IPS-NIHi7 (cell line): ENCODE measurements at regions not wholly inside any gene's neighbourhood (a gene's known extent, or its start where the extent isn't known, plus 50 kb on each side); places are given as distances from the start of the nearest gene placed in this dataset.

Experiments
- DNase-seq: peaks from one replicate; pipeline ENCODE4 v3.0.0; 2012; ENCODE audit warnings: mixed read lengths; ENCODE audit errors: extremely low spot score

DNA sequence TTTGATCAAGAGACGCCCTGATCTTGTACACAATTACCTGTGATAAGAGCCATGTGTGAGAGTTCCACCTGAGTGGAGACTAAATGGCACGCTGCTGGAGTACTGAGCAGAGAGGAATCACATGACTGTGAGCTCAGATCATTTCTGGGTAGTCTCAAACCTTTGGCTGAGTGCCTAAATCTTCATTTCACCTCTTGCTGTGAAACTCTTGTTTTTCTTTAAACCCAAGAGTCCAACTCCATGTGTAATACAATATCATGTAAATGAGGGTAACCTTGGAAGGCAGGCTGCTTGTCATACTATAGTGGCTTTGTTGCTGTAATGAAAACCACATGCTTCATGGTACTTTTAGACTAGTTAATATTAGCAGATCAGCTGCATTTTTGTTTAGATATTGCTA lies 156.9 kb downstream of the CAND1 start:
- no peak for DNase-seq

DNA sequence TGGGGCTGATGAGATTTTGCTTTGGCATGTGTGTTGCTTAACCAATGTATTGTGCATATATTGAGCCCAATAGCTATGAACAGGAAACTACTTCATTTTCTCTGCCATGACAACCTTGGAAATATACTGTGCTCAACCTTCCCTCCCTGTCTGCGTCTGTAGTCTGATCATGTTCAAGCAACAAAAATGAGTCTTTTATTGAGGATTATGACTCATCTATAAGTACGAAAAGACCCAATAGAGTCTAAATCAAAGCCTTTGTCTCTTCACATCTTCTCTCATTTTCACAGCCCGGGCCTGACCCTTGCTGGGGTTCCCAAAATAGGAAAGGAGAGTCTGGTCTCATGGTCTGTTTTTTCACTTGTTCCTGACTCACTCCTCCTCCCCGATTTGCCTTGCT lies 158.2 kb downstream of the CAND1 start:
- DNase-seq = no peak

DNA sequence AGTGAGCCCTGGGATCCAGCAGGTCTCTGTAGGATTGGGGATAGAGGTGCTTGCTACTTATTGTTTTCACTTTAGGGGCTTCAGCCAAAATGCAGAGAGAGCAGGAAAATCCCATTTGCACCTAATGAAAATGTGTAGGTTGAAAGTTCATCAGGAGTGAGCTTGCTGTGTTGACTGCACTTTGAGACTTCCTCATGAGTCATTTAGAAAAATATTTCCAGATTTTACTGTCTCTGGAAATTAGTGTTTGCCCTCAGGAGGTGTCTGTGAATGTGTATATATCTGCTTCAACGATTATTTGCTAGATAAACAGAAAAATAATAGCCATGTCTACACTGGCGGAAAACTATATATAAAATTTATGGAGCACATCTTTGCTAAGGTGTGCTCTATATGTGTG lies 159.3 kb downstream of the CAND1 start:
- DNase-seq = no peak

DNA sequence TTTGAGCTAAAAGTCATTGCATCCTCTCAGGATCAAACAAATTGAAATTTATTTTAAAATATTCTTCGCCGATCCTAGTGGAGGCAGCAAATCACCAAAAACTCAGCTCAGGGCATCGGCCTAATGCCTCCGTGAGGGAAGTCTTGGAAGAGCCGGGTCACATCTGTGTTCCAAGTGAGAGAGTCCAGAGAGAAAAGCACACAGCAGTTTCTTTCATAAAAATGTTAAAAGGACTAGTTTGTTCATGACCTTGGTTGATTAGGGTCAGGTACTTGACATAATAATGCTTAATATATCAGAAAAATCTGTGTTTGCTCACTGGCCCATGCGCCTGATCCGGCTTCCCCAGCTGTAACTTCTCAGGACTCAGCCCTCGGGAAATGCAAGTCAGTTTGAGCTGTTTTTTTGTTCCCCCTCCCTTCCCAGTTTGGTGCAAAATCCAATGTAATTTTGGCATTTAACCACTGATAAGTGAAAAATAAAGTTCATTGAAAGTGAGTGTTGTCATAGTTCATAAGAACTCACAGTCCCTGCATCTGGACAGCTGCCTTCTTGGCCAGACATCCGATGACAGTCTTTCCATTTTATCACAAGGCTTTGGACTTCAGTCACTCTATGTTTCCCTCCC lies 161.7 kb downstream of the CAND1 start:
- peak; percentile 27 for DNase-seq

DNA sequence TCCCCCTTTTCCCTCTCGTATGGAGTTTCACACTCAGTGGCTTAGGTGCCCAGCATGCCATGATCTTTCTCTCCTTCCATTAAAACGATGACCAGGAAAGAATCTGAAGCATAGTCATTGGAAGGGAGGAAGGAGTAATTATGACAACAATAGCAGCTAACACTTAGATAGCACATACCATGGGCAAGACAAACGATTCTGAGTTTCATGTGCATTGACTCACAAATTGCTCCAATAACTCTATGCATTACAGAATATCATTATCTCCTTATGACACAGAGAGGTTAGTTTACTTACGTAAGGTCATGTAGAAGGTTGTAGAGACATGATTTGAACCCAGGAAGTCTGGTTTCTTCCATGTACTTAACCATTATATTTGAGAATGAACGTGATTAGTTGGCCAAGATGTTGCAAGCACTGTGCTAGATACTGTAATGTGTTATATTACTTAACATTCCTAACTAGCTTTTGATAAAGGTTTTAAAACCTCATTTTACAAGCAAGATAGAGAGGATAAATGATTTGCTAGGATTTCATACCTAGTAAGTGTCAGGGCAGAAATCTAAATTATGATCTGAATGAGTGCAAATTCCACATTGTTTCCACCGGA lies 162.4 kb downstream of the CAND1 start:
- no peak for DNase-seq

DNA sequence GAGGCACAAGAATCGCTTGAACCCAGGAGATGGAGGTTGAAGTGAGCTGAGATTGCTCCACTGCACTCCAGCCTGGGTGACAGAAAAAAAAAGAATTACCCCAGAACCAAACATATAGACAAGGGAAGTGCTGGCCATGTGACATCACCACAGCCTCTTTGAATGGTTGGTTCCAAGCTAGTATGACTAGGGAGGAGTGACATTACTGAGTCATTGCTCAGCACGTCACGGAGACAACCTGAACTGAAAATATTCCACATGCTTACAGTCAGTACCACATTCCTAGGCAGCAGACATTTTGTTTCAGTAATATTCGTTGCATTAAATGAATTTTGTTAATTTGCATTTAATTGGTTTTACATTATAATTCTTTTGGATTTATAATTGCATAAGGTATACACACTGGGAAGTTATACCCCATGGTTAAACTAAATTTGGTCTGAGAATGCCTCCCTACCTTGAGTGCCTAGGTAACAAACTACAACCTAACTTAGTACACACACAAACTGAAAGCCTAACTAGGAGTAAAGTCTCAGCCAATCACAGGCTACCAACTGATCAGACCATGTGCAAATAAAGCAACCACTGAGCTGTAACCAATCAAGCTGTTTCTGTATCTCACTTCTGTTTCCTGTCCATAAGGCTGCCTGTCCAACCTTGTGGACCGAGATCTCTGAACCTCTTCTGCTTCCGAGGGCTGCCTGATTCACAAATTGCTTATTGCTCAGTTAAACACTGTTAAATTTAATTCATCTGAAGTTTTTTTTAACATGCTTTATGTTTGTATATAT lies 164.4 kb downstream of the CAND1 start:
- no peak for DNase-seq

DNA sequence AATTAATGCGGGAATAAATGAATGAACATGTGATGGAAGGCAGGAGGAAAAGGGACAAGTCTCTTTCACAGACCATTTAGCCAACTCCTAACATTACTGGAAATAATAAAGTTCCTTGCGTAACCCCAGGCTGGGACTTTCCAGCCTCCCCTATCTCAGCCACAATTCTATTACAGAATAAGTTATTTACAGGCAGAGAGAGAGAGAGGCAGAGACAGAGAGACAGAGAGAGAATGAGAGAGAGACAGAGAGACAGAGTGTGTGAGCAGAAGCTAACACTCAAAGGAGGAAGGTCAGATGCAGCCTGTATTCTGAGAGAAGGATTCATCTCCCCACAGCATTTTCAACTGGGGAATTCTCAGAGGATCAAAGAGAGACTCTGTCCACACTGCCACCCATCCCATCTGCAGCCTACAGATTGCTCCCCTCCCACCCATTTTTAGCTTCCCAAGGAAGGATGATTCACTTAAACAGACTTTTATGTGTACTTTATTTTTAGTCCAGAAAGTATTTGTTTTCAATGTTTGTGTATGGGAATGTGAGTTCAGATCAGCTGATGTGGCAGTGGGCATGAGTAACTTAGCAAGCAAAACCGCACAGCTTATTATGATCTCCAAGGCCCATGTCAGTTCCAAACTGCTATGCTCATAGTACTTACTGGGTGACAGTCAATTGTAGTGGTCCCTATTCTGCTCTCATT lies 165.7 kb downstream of the CAND1 start:
- DNase-seq = no peak

DNA sequence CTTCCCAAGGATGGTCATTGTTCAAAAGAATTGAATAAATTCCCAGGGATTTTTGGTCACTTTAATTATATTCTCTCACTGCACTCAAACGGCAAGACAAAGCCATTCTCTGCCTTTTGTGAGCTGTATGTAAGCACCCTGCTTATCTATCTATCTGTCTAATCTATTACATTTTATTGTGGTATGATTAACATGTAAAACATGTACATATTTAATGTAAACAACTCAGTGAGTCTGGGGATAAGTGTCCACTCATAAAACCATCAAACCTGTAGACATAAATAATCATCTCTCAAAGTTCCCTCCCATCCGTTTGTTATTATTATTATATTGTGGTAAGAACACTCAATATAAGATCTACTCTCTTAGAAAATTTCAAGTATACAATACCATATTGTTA lies 167.1 kb downstream of the CAND1 start:
- no peak for DNase-seq

DNA sequence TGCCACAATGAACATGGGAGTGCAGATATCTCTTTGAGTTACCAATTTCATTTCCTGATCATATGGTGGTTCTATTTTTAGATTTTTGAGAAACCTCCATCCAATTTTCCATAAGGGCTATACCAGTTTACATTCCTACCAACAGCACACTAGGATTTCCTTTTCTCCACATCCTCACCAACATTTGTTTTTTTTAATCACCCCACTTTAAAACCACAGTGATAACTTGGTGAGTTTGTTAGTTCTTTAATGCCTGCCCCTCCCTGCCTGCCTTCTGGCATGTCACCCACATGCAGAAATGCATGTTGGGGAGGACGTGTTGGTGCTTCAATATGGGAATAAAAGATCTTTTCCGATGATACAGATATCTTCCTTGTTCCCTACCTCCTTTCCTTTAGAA lies 167.9 kb downstream of the CAND1 start:
- DNase-seq = no peak

DNA sequence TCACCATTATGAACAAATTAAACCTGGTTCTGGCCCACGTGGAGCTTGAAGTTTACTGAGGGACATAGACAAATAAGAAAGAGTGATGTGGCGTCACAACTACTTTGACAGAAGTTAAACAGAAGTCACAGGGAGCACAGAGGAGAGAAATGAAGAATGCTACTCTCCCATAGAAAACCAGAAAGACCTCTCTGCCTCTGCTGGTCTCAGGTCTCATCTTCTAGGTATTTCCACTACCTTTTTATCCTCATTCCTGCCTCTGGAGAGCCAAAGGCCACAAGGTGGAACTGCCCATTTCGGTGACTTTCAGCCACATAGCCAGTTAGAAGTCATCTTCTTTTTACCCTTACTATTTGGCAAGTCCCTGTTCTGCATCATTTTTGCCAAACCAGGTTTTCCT lies 170.5 kb downstream of the CAND1 start:
- no peak for DNase-seq

DNA sequence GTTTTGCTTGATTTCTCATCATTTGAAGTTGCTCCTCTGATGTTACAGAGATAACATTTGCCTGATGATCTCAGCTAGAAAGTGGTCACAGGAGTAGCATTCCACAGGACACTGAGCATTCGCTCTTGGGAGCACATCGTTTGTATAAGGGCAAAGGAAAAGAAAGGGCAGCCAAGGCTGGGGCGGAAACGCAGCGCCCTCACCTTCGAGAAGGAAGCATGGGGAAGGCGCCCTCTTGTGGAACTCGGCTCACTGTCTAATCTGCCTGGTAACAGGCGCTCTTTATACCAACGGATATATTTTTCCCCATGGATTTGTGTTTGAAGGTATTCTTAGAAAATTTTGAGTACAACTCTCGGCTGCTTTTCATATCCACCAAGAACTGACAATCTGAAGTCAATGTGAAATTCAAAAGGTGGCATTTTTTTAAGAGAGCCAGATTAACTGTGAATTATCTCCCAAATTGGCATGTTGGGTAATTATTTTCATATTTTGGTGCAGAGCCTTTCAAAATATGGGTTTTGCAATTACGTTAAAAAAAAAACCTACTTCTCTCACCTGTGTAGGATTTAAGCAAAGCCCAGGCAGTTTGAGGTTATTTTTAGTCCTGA lies 172.7 kb downstream of the CAND1 start:
- DNase-seq = peak; percentile 87

DNA sequence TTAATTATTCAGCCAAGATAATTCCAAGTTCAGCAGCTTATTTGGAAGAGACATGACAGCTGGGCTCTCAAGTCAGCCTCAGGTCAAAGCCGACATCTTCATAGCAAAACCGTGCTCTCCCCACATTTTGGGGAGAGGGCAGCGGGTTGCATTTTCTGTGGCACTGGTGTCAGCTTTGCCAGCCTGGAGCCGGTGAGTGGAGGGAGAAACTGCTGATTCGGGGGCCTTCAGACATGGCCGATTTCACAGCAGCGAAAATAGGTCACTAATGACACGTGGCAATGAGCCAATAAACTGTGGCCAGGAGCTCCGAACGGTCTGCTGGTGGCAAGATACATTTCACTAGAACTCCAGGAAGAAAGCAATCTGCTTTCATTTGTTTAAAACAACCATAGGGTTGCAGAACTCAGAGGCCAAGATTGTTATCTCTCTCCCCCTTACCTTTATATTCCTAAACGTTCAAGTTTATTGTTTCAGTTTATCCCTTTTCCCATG lies 173.2 kb downstream of the CAND1 start:
- DNase-seq = no peak

DNA sequence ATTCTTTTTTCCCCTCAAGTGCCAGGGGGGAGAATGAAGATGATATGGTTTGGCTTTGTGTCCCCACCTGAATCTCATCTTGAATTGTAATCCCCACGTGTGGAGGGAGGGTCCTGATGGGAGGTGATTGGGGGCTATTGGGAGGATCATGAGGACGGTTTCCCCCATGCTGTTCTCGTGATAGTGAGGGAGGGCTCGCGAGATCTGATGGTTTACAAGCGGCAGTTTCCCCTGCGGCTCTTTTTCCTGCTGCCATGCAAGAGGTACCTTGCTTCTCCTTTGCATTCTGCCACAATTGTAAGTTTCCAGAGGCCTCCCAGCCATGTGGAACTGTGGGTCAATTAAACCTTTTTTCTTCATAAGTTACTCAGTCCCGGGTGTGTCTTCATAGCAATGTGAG lies 173.7 kb downstream of the CAND1 start:
- DNase-seq = no peak

DNA sequence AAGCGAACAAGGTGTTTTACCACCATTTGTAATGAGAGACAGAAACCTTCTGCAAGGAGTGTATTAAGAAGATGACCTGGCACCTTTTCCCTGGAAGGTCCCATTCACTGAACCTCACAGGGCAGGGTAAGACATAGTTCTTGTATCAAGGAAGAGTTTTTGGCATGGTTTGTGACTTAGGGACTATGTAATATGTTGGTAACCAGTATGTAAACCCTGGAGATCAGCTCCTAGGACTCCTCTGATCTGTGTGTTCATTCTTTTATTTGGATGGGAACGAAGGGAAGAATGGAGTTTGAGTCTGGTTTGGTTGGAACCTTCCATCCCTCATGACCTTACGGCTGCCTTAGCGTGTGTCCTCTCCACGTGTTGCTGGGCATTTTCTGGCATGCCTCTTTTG lies 175.4 kb downstream of the CAND1 start:
- DNase-seq = no peak

DNA sequence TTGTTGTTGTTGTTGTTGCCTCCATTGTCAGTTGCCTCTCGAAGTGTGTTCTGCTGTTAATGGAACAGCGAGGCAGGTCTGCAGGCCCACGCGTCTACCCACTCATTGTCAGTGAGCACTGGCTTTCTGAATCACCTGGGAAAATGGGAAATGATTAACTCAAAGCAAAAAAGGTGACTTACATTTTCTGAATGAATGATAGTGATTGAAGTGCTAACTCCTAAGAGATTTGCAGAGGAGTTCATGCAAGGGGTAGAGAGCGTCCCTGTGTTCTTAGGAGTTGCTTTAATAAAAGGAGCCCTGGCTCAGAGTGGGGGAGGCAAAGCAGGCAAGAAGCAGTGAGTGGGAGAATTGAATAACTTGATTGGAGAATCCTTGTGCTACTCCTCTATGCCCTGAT lies 177.6 kb downstream of the CAND1 start:
- DNase-seq = no peak

DNA sequence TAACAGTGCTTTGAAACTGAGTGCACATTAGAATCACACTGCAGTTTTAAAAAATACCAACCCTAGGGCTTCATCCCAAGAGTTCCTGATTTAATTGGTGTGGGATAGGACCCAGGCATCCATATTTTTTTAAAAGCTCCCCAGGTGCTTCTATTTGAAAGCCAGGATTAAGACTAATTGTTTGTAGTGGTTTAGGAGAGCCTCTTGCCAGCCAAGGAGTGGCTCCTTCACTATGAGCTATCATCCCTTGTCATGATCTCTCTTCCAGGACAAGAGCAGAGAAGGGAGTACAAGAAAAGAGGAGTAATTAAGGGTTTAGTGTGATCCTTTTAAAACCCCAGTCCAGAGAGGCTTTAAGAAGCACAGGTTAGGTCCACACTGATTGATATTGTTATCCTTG lies 178.0 kb downstream of the CAND1 start:
- no peak for DNase-seq

DNA sequence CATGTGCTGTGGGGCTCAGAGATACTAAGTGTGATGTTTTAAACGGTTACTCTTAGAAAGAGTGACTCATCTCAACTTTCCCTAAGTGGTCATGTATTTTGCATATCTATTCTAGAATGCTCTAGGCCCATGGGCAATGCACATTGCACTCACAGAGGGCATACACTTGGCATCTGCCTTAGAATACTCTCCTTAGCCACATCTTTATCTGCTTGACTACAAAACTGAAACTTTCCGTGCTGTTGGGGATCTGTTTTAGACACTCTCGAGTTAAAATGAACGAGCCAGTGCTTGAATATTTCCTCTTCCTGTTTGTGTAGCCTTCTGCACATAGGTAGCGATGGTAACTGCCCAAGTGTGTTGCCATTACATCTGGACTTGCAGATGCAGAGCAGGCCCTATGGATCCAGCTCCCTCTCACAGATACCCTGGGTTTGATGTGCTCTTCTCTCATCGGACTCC lies 180.5 kb downstream of the CAND1 start:
- DNase-seq = no peak

DNA sequence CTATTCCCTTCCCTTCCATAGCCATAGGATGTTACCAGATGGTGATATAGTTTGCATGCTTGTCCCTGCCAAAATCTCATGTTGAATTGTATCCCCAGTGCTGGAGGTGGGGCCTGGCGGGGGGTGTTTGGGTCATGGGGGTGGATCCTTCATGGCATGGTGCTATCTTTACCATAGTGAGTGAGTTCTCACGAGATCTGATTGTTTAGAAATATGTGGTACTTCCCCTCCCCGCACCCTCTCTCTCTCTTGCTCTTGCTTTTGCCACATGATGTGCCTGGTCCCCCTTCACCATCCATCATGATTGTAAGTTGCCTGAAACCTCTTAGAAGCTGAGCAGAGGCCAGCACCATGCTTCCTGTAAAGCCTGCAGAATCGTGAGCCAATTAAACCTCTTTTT lies 181.3 kb downstream of the CAND1 start:
- no peak for DNase-seq

DNA sequence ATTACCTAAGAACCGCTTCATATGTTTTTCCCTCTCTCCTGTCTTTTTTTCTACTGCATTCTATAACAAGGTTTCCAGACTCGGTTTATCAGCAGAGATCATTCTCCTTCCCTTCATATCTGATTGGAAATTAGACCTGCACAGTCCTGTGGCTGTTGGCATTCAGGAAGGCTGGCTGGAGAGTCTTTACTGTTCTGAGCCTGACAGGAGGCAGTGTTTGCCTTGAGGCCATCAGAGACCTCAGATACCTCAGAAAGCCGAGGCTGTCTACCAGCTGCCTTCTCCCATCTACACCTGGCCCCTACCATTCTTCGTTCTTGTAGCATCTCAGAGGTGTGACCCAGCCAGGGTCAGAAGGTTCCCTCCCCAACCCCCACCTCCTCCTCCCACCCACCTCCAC lies 182.0 kb downstream of the CAND1 start:
- DNase-seq = no peak

DNA sequence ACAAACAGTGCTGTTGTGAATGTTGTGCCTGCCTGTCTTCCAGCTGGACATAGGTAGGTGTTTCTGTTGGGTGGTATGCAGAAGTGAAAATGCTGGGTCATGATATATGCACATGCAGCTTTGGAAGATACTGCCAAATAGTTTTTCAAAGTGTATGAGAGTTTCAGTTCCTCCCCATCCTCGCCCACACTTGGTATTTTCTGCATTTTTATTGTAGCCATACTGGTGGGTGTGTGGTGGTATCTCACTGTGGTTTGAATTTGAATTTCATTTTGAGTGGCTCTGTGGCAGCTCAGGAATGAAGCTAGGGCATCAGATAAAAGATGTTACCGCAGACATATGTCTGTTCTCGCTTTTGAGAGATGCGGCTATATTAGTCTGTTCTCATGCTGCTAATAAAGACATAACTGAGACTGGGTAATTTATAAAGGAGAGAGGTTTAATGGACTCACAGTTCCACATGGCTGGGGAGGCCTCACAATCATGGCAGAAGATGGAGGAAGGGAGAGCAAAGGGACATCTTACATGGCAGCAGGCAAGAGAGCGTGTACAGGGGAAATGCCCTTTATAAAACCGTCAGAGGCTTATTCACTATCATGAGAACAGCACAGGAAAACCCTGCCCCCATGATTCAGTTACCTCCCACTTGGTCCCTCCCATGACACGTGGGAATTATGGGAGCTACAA lies 183.1 kb downstream of the CAND1 start:
- no peak for DNase-seq

DNA sequence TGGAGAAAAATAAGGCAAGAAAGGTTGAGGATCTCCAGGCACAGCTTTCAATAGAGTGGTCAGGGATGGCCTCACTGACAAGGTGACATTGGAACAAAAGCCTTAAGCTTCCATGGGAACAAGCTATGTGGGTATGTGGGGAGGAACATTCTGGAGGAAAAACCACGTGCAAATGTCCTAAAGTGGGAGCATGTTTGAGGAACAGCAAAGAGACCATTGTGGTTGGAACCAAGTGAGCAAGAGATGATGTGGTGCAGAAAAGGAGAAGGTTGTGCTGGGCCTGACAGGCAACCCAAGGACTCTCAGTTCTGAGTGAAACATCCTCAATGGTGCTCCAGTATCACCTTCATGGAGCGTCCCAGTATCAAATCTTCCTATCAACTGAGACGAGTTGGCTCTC lies 184.0 kb downstream of the CAND1 start:
- DNase-seq = no peak
